Fibroblast of lung (primary cell): ENCODE measurements at regions not wholly inside any gene's neighbourhood (a gene's known extent, or its start where the extent isn't known, plus 50 kb on each side); places are given as distances from the start of the nearest gene placed in this dataset.

ENCODE experiments used
- DNase-seq, 2 donors: peaks; one replicate each; pipeline versions ENCODE4 v3.0.0 to v3.0.0-alpha.2; 2010; ENCODE audit warnings: low read depth in 2 of 2
- H2AFZ ChIP-seq: 2 replicates; pipeline ENCODE4 v1.5.1; 2012; ENCODE audit warnings: low read length, control low read depth, inconsistent platforms
- H3K27ac ChIP-seq: 2 replicates; pipeline ENCODE4 v1.5.1; 2011; ENCODE audit warnings: low read length, control low read depth; ENCODE audit not compliant: insufficient read depth
- H3K27me3 ChIP-seq: 2 replicates; pipeline ENCODE4 v1.5.1; 2011; ENCODE audit warnings: mild to moderate bottlenecking, low read length; ENCODE audit not compliant: control insufficient read depth, insufficient read depth
- H3K36me3 ChIP-seq: 2 replicates; pipeline ENCODE4 v1.5.1; 2011; ENCODE audit warnings: low read length; ENCODE audit not compliant: control insufficient read depth, insufficient read depth
- H3K4me1 ChIP-seq: 2 replicates; pipeline ENCODE4 v1.5.1; 2011; ENCODE audit warnings: low read length; ENCODE audit not compliant: control insufficient read depth, insufficient read depth; ENCODE audit errors: extremely low read depth
- H3K4me2 ChIP-seq: 2 replicates; pipeline ENCODE4 v1.5.1; 2011; ENCODE audit warnings: low read length, control low read depth; ENCODE audit not compliant: insufficient read depth; ENCODE audit errors: extremely low read depth
- H3K4me3 ChIP-seq, 4 experiments: fragments of 200-600 bp in 1 of 4; sonication (generic) in 1 of 4; replicated peaks in 1 of 4; 2 replicates each; pipeline ENCODE4 v1.5.1; 2011 to 2016; ENCODE audit warnings: low read length in 4 of 4, low read depth in 3 of 4, mild to moderate bottlenecking in 3 of 4, control low read depth in 2 of 4, inconsistent platforms in 1 of 4, mixed read lengths in 1 of 4; ENCODE audit not compliant: insufficient read depth in 1 of 4; ENCODE audit errors: control extremely low read depth in 1 of 4
- H3K79me2 ChIP-seq: 2 replicates; pipeline ENCODE4 v1.5.1; 2012; ENCODE audit warnings: mild to moderate bottlenecking, low read length, inconsistent platforms; ENCODE audit not compliant: control insufficient read depth, insufficient read depth
- H3K9ac ChIP-seq: 2 replicates; pipeline ENCODE4 v1.5.1; 2011; ENCODE audit warnings: mild to moderate bottlenecking, low read length, control low read depth; ENCODE audit not compliant: insufficient read depth
- H3K9me3 ChIP-seq: 2 replicates; pipeline ENCODE4 v1.5.1; 2012; ENCODE audit warnings: low read depth, low read length; ENCODE audit not compliant: control insufficient read depth, insufficient read depth
- H4K20me1 ChIP-seq: 2 replicates; pipeline ENCODE4 v1.5.1; 2011; ENCODE audit warnings: low read length; ENCODE audit not compliant: control insufficient read depth, insufficient read depth; ENCODE audit errors: extremely low read depth
- EZH2 ChIP-seq: IDR thresholded peaks from 2 replicates; pipeline ENCODE4 v1.5.1; 2012; ENCODE audit warnings: low read length, control low read depth, mild to moderate bottlenecking; ENCODE audit errors: missing control alignments
- TF ChIP-seq, protein P1 (sequence below), 2 donors: IDR thresholded peaks in 1 of 2; conservative IDR thresholded peaks in 1 of 2; 1 replicate in 1 of 2; 2 replicates in 1 of 2; pipeline ENCODE4 v1.5.1; 2011 to 2012; ENCODE audit warnings: low read length in 2 of 2, control low read depth in 1 of 2, inconsistent platforms in 1 of 2, low read depth in 1 of 2, mild to moderate bottlenecking in 1 of 2

DNA sequence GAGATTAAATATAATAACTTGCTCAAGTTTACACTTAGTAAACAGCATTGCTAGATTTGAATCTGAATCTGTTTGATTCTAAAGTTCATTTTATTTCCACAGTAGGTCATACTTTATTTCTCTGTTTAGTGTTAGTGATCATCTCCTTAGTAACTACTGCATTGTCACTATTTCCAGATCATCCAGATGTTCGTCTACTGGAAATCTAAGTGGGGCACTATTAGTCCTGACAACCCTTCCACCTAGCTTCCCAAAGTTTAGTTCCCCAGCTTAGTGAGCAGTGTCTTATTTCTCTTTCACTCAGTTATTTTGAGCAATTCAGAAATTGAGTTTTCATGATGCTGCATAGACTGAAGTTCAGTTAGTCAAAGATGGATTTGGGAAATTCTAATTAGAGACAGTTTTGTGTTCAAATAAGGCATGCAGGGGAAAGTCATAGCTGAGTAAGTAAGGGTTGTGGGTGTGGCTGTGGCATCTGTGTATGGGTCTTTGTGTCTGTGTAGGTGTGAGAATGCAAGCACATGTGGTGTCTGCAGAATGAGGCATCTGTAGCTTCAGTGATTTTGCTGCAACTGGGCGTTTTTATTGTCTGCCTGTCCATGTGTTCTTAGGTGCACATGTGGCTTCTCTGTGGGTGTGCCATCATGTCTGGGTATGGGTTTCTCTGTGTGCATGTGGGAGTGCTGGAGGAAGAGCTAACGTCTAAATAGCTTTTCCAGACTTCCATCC, 107.3 kb downstream of the NTMT2 start:
- Histone ChIP-seq H3K9ac (no peak overlapping the region), H3K9me3 (no peaks in the 10 kb centered on the region), H3K4me3 (no peak overlapping the region), H3K27me3 (no peaks in the 10 kb centered on the region), H3K79me2 (no peaks in the 10 kb centered on the region), H2AFZ (no peak overlapping the region), H4K20me1 (no peaks in the 10 kb centered on the region), H3K4me1 (no peaks in the 10 kb centered on the region), H3K36me3 (no peaks in the 10 kb centered on the region), H3K27ac (no peak overlapping the region), H3K4me2 (no peak overlapping the region)
- no peak for DNase-seq
- TF ChIP-seq EZH2: no peak

DNA sequence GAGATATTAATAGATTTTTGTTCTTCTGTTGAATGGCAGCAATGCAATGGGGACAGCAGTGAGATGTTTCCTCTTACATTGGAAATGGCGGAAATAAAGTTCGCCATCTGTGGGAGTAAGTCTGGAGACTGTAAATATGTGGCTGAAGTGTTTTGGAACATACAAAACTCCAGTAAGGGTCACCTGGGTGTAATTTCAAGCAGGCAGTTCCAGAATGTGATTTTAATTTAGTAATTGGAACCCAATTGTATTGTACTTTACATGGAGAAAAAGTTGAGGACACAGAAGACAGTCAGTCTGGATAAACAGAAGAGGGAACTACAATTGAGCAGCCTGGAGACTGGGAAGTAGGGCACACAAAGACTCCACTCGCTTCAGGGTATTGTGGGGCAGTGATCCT, 108.6 kb downstream of the NTMT2 start:
- H3K36me3 ChIP-seq: no peaks in the 10 kb centered on the region
- no peak overlapping the region for H3K9ac ChIP-seq
- H3K4me3 ChIP-seq: no peak overlapping the region
- DNase-seq: no peak
- no peak overlapping the region for H3K27ac ChIP-seq
- no peak overlapping the region for H3K4me2 ChIP-seq
- TF ChIP-seq, protein P1, sequence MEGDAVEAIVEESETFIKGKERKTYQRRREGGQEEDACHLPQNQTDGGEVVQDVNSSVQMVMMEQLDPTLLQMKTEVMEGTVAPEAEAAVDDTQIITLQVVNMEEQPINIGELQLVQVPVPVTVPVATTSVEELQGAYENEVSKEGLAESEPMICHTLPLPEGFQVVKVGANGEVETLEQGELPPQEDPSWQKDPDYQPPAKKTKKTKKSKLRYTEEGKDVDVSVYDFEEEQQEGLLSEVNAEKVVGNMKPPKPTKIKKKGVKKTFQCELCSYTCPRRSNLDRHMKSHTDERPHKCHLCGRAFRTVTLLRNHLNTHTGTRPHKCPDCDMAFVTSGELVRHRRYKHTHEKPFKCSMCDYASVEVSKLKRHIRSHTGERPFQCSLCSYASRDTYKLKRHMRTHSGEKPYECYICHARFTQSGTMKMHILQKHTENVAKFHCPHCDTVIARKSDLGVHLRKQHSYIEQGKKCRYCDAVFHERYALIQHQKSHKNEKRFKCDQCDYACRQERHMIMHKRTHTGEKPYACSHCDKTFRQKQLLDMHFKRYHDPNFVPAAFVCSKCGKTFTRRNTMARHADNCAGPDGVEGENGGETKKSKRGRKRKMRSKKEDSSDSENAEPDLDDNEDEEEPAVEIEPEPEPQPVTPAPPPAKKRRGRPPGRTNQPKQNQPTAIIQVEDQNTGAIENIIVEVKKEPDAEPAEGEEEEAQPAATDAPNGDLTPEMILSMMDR (conservative IDR thresholded peaks at IDR 0.05 in 1 of 2, IDR thresholded peaks at IDR 0.05 in 1 of 2; ENCODE audit: low read depth in 1 of 2, low read length in 2 of 2): no peak
- no peak for TF ChIP-seq EZH2
- no peaks in the 10 kb centered on the region for H3K9me3 ChIP-seq
- no peak overlapping the region for H2AFZ ChIP-seq
- no peaks in the 10 kb centered on the region for H3K27me3 ChIP-seq
- no peaks in the 10 kb centered on the region for H4K20me1 ChIP-seq
- no peaks in the 10 kb centered on the region for H3K4me1 ChIP-seq
- no peaks in the 10 kb centered on the region for H3K79me2 ChIP-seq

- H3K4me3 ChIP-seq: peak overlapping the region in 1 of 4 experiments; percentile 20
- no peaks in the 10 kb centered on the region for H3K79me2 ChIP-seq
- no peak overlapping the region for H3K9ac ChIP-seq
- DNase-seq: peak; percentile 14 to 53
- no peak overlapping the region for H3K4me2 ChIP-seq
- H4K20me1 ChIP-seq: no peaks in the 10 kb centered on the region
- H3K27me3 ChIP-seq: no peaks in the 10 kb centered on the region
- H3K4me1 ChIP-seq: no peaks in the 10 kb centered on the region
- H3K36me3 ChIP-seq: no peaks in the 10 kb centered on the region
- no peaks in the 10 kb centered on the region for H3K9me3 ChIP-seq
- no peak overlapping the region for H2AFZ ChIP-seq
- H3K27ac ChIP-seq: no peak overlapping the region
- TF ChIP-seq, protein P1 (conservative IDR thresholded peaks at IDR 0.05 in 1 of 2, IDR thresholded peaks at IDR 0.05 in 1 of 2; ENCODE audit: low read depth in 1 of 2, low read length in 2 of 2): no peak
- TF ChIP-seq EZH2: no peak
Observed at GRCh38 chr1:170261669-170262068, 115.9 kb downstream of the NTMT2 start.
